ENCODE measurements at regions not wholly inside any gene's neighbourhood (a gene's known extent, or its start where the extent isn't known, plus 50 kb on each side); places are given as distances from the start of the nearest gene placed in this dataset.

GRCh38 chr9:126084008-126084407, 242.6 kb upstream of the MVB12B start:
- H3K27ac ChIP-seq (ENCODE audit: low read depth) = no peak overlapping the region
- H3K27me3 Mint-ChIP-seq (ENCODE audit: insufficient read depth, low read depth, poor library complexity) = peaks cover 5% of the 10 kb centered on the region
- peaks cover 4% of the 10 kb centered on the region; the same call in 1 of the 3 replicates for H3K4me1 Mint-ChIP-seq
- no peaks in the 10 kb centered on the region for H3K79me2 ChIP-seq (replicated peaks; ENCODE audit: insufficient read depth)
- no peaks in the 10 kb centered on the region; the same call in 1 of the 2 replicates for H3K9me2 ChIP-seq (ENCODE audit: insufficient read depth)
- H2AFZ ChIP-seq = no peak overlapping the region
- H3K4me3 ChIP-seq = no peak overlapping the region
- no peaks in the 10 kb centered on the region for H4K20me1 ChIP-seq (replicated peaks; ENCODE audit: insufficient read depth)
- H3K27ac Mint-ChIP-seq = no peak overlapping the region
- H3K36me3 Mint-ChIP-seq (ENCODE audit: low read depth) = peaks cover 14% of the 10 kb centered on the region; the same call in 2 of the 3 replicates
- H3K9me3 Mint-ChIP-seq = peaks cover 25% of the 10 kb centered on the region
- no peak overlapping the region for H3K4me2 ChIP-seq
- no peaks in the 10 kb centered on the region for H3K27me3 ChIP-seq (ENCODE audit: insufficient read depth)
- H3F3A ChIP-seq (replicated peaks; ENCODE audit: low read depth) = no peaks in the 10 kb centered on the region
- H3K36me3 ChIP-seq (ENCODE audit: insufficient read depth) = no peaks in the 10 kb centered on the region
- H3K4me3 Mint-ChIP-seq = no peak overlapping the region
- ATAC-seq = no peak
- no peak for TF ChIP-seq EZH2phosphoT487 (IDR thresholded peaks at IDR 0.05; ENCODE audit: unreplicated experiment)
- TF ChIP-seq ZNF462 (CRISPR knock-in tag; IDR thresholded peaks at IDR 0.05) = no peak
- no peak for TF ChIP-seq ETS1 (IDR thresholded peaks at IDR 0.05)
- TF ChIP-seq ZNF114 (CRISPR knock-in tag; IDR thresholded peaks at IDR 0.05) = no peak
- TF ChIP-seq STAT1 (IDR thresholded peaks at IDR 0.05; ENCODE audit: unreplicated experiment) = no peak
- TF ChIP-seq EZH2 (IDR thresholded peaks at IDR 0.05; ENCODE audit: low read depth, unreplicated experiment) = no peak
- no peak for TF ChIP-seq CTCF (conservative IDR thresholded peaks at IDR 0.05; ENCODE audit: low read depth in 2 of 2)
- TF ChIP-seq CREB1 (CRISPR knock-in tag; IDR thresholded peaks at IDR 0.05; ENCODE audit: low read depth) = no peak
- TF ChIP-seq, protein P1, sequence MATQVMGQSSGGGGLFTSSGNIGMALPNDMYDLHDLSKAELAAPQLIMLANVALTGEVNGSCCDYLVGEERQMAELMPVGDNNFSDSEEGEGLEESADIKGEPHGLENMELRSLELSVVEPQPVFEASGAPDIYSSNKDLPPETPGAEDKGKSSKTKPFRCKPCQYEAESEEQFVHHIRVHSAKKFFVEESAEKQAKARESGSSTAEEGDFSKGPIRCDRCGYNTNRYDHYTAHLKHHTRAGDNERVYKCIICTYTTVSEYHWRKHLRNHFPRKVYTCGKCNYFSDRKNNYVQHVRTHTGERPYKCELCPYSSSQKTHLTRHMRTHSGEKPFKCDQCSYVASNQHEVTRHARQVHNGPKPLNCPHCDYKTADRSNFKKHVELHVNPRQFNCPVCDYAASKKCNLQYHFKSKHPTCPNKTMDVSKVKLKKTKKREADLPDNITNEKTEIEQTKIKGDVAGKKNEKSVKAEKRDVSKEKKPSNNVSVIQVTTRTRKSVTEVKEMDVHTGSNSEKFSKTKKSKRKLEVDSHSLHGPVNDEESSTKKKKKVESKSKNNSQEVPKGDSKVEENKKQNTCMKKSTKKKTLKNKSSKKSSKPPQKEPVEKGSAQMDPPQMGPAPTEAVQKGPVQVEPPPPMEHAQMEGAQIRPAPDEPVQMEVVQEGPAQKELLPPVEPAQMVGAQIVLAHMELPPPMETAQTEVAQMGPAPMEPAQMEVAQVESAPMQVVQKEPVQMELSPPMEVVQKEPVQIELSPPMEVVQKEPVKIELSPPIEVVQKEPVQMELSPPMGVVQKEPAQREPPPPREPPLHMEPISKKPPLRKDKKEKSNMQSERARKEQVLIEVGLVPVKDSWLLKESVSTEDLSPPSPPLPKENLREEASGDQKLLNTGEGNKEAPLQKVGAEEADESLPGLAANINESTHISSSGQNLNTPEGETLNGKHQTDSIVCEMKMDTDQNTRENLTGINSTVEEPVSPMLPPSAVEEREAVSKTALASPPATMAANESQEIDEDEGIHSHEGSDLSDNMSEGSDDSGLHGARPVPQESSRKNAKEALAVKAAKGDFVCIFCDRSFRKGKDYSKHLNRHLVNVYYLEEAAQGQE (IDR thresholded peaks at IDR 0.05; ENCODE audit: unreplicated experiment) = no peak
- no peak for TF ChIP-seq ZNF331 (CRISPR knock-in tag; IDR thresholded peaks at IDR 0.05; ENCODE audit: low read depth)
- no peak for TF ChIP-seq NANOG (IDR thresholded peaks at IDR 0.05; ENCODE audit: borderline replicate concordance)
- TF ChIP-seq POLR2AphosphoS5 (IDR thresholded peaks at IDR 0.05; ENCODE audit: low read depth) = no peak
- no peak for TF ChIP-seq JUNB (IDR thresholded peaks at IDR 0.05; ENCODE audit: unreplicated experiment)
- H3K4me1 ChIP-seq (ENCODE audit: insufficient read depth) = no peaks in the 10 kb centered on the region
- no peak for DNase-seq (ENCODE audit: low spot score)

All from GM23338 (cell line).